ENCODE measurements at regions not wholly inside any gene's neighbourhood (a gene's known extent, or its start where the extent isn't known, plus 50 kb on each side); places are given as distances from the start of the nearest gene placed in this dataset.
"Not testable (repeated sequence)": the region's sequence is repeated elsewhere in the genome, so short reads cannot be mapped to it uniquely, and the experiment has no call there.

GRCh38 chr10:84863675-84864074 lies 535.3 kb downstream of the CCSER2 start:
- TF ChIP-seq CTCF (conservative IDR thresholded peaks at IDR 0.05; ENCODE audit: low read length) (no peak), EZH2phosphoT487 (IDR thresholded peaks at IDR 0.05; ENCODE audit: borderline replicate concordance) (no peak)
- H3K4me1 ChIP-seq (ENCODE audit: insufficient read depth, low read length, poor library complexity, severe bottlenecking): no peaks in the 10 kb centered on the region
- no peak overlapping the region for H3K4me3 ChIP-seq (ENCODE audit: low read length, poor library complexity, severe bottlenecking)
- H2AFZ ChIP-seq (ENCODE audit: low read length): no peak overlapping the region
- no peaks in the 10 kb centered on the region for H3K27me3 ChIP-seq (ENCODE audit: insufficient read depth, low read length, poor library complexity, severe bottlenecking)
- H3K9me2 ChIP-seq (replicated peaks; ENCODE audit: low read depth, low read length): no peaks in the 10 kb centered on the region
- H4K20me1 ChIP-seq (ENCODE audit: insufficient read depth, low read length, poor library complexity, severe bottlenecking): no peaks in the 10 kb centered on the region
- no peaks in the 10 kb centered on the region for H3F3A ChIP-seq (ENCODE audit: low read depth)
- no peaks in the 10 kb centered on the region for H3K9me3 ChIP-seq (ENCODE audit: insufficient read depth, low read depth, low read length)
- H3K36me3 ChIP-seq (ENCODE audit: insufficient read depth, low read length): no peaks in the 10 kb centered on the region
- no peak overlapping the region for H3K9ac ChIP-seq (ENCODE audit: low read depth, low read length, poor library complexity, severe bottlenecking)
- no peaks in the 10 kb centered on the region for H3K79me2 ChIP-seq (ENCODE audit: insufficient read depth, low read length)
- H3K4me2 ChIP-seq (ENCODE audit: low read depth, low read length, poor library complexity, severe bottlenecking): no peak overlapping the region

- Histone ChIP-seq H3K4me3 (ENCODE audit: low read length, poor library complexity, severe bottlenecking) (no peak overlapping the region), H4K20me1 (ENCODE audit: insufficient read depth, low read length, poor library complexity, severe bottlenecking) (no peaks in the 10 kb centered on the region), H3K36me3 (ENCODE audit: insufficient read depth, low read length) (no peaks in the 10 kb centered on the region), H3K9ac (ENCODE audit: low read depth, low read length, poor library complexity, severe bottlenecking) (no peak overlapping the region), H3K4me2 (ENCODE audit: low read depth, low read length, poor library complexity, severe bottlenecking) (no peak overlapping the region), H3K9me3 (ENCODE audit: insufficient read depth, low read depth, low read length) (no peaks in the 10 kb centered on the region), H2AFZ (ENCODE audit: low read length) (no peak overlapping the region), H3F3A (ENCODE audit: low read depth) (no peaks in the 10 kb centered on the region), H3K79me2 (ENCODE audit: insufficient read depth, low read length) (no peaks in the 10 kb centered on the region), H3K27me3 (ENCODE audit: insufficient read depth, low read length, poor library complexity, severe bottlenecking) (no peaks in the 10 kb centered on the region), H3K9me2 (replicated peaks; ENCODE audit: low read depth, low read length) (no peaks in the 10 kb centered on the region), H3K4me1 (ENCODE audit: insufficient read depth, low read length, poor library complexity, severe bottlenecking) (no peaks in the 10 kb centered on the region)
- TF ChIP-seq CTCF (conservative IDR thresholded peaks at IDR 0.05; ENCODE audit: low read length) (no peak), EZH2phosphoT487 (IDR thresholded peaks at IDR 0.05; ENCODE audit: borderline replicate concordance) (no peak)
These were observed 548.0 kb downstream of the CCSER2 start for GRCh38 chr10:84876116-84876999.

- Histone ChIP-seq H2AFZ (ENCODE audit: low read length) (no peak overlapping the region), H3K79me2 (ENCODE audit: insufficient read depth, low read length) (no peaks in the 10 kb centered on the region), H3F3A (ENCODE audit: low read depth) (no peaks in the 10 kb centered on the region), H3K4me3 (ENCODE audit: low read length, poor library complexity, severe bottlenecking) (no peak overlapping the region), H3K27me3 (ENCODE audit: insufficient read depth, low read length, poor library complexity, severe bottlenecking) (no peaks in the 10 kb centered on the region), H3K9me3 (ENCODE audit: insufficient read depth, low read depth, low read length) (no peaks in the 10 kb centered on the region), H4K20me1 (ENCODE audit: insufficient read depth, low read length, poor library complexity, severe bottlenecking) (no peaks in the 10 kb centered on the region), H3K9ac (ENCODE audit: low read depth, low read length, poor library complexity, severe bottlenecking) (no peak overlapping the region), H3K36me3 (ENCODE audit: insufficient read depth, low read length) (no peaks in the 10 kb centered on the region), H3K4me2 (ENCODE audit: low read depth, low read length, poor library complexity, severe bottlenecking) (no peak overlapping the region), H3K9me2 (replicated peaks; ENCODE audit: low read depth, low read length) (no peaks in the 10 kb centered on the region), H3K4me1 (ENCODE audit: insufficient read depth, low read length, poor library complexity, severe bottlenecking) (no peaks in the 10 kb centered on the region)
- TF ChIP-seq EZH2phosphoT487 (IDR thresholded peaks at IDR 0.05; ENCODE audit: borderline replicate concordance): no peak
- no peak for TF ChIP-seq CTCF (conservative IDR thresholded peaks at IDR 0.05; ENCODE audit: low read length)
These were observed 551.6 kb downstream of the CCSER2 start for GRCh38 chr10:84879991-84880390.

- H3K4me3 ChIP-seq (ENCODE audit: low read length, poor library complexity, severe bottlenecking); H3K9me2 ChIP-seq (replicated peaks; ENCODE audit: low read depth, low read length); H2AFZ ChIP-seq (ENCODE audit: low read length); H3K79me2 ChIP-seq (ENCODE audit: insufficient read depth, low read length); H3K4me2 ChIP-seq (ENCODE audit: low read depth, low read length, poor library complexity, severe bottlenecking); H3K4me1 ChIP-seq (ENCODE audit: insufficient read depth, low read length, poor library complexity, severe bottlenecking); H3K9ac ChIP-seq (ENCODE audit: low read depth, low read length, poor library complexity, severe bottlenecking); H3K27me3 ChIP-seq (ENCODE audit: insufficient read depth, low read length, poor library complexity, severe bottlenecking); H3K36me3 ChIP-seq (ENCODE audit: insufficient read depth, low read length); H3F3A ChIP-seq (ENCODE audit: low read depth); H4K20me1 ChIP-seq (ENCODE audit: insufficient read depth, low read length, poor library complexity, severe bottlenecking); H3K9me3 ChIP-seq (ENCODE audit: insufficient read depth, low read depth, low read length): not testable (repeated sequence)
These were observed 553.3 kb downstream of the CCSER2 start for GRCh38 chr10:84881696-84882095.

Measured in Loucy (cell line).